HG02938 (cell line): ENCODE measurements at regions not wholly inside any gene's neighbourhood (a gene's known extent, or its start where the extent isn't known, plus 50 kb on each side); places are given as distances from the start of the nearest gene placed in this dataset.
"Not testable (repeated sequence)": the region's sequence is repeated elsewhere in the genome, so short reads cannot be mapped to it uniquely, and the experiment has no call there.

Source experiments
- ATAC-seq: cut with Tn5 transposase; IDR thresholded peaks from one replicate; pipeline ENCODE4 v1.9.1; 2021; ENCODE audit warnings: mild to moderate bottlenecking, moderate library complexity; ENCODE audit not compliant: unreplicated experiment

DNA sequence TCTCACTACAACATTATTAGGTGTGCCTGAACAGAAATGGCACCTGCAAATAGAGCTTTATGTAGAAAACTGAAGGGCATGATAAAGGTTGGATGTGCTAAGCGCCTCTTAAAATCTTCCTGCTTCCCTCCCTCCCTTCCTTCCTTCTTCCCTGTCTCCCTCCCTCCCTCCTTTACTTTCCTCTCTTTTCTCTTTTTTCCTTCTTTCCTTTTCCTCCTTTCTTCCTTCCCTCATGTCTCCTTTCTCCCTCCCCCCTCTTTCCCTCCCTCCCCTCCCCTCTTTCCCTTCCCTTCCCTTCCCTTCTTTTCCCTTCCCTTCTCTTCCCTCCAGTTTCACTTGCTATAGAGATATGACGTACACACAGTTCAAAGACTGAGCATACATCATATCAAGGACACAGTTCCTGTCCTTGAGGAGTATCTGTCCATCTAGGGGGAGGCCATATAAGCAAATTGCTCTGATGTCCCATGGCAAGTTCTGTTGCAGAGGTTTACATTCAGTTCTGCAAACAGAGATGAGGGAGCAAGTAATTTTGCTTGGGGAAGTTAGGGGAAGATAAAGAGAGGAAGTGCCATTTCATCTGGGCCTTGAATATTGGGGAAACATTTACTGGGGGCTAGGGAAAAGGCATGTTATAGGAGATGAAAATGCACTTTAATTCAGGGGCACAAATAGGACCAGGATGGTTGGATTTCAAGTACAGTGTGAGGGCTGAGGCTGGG is 79.0 kb upstream of the EEF1E1 start:
- no peak for ATAC-seq

DNA sequence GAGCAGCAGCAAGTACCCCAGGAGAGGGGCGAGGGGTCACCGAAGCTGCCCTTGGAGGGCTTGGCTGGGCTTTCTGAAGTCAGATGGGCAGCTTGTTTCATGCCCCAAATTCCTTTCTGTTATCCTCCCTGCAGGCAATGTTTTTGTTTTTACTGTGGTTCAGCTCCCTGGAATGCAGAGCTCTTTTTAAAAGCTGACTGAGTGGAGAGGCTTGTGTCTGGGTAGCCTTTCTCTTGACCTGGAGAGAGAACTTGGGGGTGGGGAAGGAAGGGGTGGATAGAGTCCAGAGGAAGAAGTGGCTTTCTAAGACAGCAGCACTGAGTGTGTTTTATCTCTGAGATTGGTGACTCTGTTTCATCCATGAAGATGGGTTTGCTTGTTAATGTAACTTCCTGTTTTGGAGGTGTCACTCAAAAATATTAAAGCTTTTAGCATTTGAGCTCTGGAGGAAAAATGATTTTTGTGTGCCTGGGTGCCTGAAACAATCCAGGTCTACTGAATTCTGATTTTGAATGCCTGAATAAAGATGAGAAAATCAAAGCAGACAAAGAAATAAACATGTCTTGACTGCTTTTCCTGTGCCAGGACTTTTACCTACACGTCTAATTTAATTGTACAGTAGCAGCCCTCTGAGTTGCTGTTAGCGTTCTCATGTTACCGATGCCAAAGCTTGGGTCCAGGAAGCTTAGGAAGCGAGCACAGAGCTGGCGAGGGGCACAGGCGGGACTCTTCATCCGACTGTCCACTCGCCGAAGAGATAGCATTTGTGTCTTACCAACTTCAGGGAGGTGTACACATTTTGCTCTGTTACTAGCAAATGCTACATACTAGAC is 78.2 kb upstream of the EEF1E1 start:
- ATAC-seq, result no peak

DNA sequence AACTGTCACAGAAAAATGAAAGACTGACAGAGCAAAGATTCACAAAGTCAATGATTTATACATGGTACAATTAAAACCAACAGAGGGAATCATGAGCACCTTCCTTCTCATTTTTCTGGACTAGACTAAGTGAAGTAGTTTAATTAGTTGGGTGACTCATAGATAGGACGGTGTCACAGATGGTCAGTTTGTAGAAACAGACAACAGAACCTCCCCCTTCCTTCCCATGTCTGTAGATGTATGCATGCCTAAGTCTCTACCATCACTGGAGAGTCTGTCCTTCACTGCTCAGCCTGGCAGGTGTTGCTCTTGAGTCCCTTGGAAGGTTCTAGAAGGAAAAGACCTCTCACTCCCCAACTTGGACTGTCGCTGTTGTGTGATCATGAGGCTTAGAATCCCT is 75.4 kb upstream of the EEF1E1 start:
- ATAC-seq, result no peak

DNA sequence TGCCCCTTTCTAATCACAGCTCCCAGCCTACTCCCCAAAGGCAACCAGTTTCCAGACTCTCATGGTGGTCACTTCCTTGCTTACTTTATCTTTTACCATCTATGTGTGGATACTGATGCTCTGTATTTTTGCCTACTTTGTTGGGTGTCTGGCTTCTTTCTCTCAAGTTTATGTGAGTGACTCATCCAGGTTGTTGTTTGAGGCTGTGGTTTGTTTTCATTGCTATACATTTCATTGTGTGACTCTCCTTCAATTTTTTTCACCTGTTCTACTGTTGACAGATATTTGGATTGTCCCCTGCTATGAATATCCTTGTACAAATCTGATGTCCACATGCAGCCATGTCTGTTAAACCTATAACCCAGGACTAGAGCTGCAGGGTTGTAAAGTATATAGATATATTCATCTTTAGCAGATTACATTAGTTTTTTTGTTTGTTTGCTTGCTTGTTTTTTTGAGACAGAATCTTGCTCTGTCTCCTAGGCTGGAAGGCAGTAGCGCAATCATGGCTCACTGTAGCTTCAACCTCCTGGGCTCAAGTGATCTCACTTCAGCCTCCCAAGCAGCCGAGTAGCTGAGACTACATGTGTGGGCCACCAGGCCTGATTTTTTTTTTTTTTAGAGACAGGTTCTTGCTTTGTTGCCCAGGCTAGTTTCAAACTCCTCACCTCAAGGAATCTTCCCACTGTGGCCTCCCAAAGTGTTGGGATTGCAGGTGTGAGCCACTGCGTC is 72.9 kb upstream of the EEF1E1 start:
- no peak for ATAC-seq

DNA sequence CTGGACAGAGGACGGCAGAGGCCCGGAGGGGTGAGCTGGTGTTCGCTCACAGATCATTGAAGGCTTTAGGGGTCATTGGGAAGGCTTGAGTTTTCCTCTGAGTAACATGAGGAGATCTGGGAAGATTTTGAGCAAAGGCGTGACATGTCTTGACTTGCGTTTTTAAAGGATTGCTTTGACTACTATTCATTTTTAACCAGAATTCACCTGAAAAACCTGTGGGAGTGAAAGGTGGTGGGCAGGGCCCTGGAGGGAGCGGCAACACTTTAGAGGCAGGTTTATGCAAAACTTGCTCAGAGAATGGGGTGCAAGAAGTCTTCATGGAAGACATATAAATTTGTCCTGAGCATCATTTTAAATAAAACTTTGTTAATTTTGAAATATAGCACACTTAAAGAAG is 72.2 kb upstream of the EEF1E1 start:
- no peak for ATAC-seq

DNA sequence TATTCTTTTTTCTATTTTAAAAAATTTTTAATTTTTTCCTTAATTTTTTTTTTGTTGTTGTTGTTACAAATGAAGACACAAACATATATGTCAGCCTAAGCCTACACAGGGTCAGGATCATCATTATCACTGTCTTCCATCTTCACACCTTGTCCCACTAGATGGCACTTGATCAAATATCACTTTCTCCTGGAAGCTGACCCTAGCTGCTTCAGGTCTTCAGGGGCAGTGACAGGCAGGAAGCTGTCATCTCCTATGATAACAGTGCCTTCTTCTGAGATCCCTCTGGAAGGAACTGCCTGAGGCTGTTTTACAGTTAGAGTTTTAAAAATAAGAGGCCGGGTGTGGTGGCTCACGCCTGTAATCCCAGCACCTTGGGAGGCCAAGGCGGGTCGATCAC is 70.2 kb upstream of the EEF1E1 start:
- no peak for ATAC-seq

DNA sequence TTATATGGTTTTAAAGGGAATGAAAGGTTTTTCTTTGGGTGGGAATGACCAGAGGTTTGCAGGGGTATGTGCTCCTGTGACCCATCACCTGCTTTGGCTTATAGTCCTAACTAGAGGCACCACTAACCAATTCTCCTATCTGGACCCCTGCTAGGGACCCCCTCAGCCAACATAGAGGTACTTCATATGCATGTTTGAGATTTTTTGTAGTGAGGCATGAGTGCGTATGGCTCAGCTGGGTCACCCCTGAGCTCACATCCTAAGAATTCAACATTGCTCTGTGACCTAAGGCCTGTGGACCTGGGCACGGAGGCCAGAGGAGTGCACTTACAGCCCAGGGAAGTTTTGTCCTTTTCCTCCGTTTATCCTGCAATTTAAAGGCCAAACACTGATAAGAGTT is 68.4 kb upstream of the EEF1E1 start:
- no peak for ATAC-seq

DNA sequence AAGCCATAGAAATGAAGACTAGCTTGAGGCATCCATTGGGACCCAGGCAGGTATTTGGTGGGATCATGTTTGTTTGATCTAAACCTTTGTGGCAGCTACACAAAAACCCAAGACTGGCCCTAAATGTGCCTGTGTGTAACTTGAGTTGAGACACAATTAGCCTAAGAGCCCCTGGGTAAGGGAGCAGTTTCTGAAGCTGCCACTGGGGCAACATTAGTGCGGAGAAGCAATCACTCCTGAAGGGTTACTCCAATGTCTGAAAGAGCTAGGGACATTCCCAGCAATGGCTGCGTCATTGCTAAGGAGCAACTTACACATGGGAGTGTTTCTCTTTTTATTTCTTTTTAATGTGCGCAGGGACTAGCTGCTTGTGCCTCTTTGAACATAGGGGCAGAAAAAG is 67.9 kb upstream of the EEF1E1 start:
- no peak for ATAC-seq

DNA sequence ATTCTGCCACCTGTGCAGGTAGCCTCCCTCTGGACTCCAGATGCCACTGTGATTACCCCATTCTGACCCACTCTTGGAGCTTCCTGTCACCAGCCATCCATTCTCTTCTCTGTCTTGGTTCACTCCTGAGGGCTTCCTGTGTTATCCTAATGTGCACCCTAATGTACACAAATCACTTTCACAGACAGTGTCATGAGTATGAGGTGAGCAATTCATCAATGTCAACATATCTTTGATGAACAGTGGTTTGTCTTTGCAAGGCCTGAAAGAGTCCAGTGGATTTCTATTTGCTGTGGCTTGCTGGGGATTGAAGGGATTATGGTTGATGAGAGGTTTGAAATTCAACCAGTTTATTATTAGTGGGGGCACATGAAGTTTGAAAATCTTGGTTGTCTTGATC is 63.8 kb upstream of the EEF1E1 start:
- no peak for ATAC-seq

DNA sequence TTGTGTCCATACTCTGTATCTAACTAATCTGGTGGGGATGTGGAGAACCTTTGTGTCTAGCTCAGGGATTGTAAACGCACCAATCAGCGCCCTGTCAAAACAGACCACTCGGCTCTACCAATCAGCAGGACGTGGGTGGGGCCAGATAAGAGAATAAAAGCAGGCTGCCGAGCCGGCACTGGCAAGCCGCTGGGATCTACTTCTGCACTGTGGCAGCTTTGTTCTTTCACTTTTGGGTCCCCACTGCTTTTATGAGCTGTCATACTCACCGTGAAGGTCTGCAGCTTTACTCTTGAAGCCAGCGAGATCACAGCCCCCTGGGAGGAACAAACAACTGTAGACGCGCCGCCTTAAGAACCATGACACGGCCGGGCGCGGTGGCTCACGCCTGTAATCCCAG is 62.7 kb upstream of the EEF1E1 start:
- not testable (repeated sequence) for ATAC-seq

DNA sequence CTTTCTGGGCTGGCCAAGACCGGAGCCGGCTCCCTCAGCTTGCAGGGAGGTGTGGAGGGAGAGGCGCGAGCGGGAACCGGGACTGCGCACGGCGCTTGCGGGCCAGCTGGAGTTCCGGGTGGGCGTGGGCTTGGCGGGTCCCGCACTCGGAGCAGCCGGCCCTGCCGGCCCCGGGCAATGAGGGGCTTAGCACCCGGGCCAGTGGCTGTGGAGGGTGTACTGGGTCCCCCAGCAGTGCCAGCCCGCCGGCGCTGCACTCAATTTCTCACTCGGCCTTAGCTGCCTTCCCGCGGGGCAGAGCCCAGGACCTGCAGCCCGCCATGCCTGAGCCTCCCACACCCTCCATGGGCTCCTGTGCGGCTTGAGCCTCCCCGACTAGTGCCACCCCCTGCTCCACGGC is 61.9 kb upstream of the EEF1E1 start:
- not testable (repeated sequence) for ATAC-seq

DNA sequence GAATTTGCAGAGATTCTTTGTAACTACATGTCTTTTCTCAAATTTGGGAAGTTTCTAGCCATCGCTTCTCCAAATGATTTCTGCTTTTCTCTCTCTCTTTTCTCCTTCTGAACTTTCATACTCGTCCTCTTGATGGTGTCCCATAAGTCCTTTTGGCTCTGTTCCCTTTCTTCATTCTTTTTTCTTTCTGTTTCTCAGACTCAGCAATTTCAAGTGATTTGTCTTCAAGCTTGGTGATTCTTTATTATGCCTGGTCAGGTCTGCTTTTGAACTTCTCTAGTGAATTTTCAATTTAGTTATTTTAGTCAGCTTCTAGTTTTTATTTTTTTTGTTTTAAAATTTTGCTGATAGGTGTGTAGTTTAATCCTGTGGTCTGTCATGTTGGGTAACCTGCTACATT is 57.6 kb upstream of the EEF1E1 start:
- ATAC-seq, result no peak

DNA sequence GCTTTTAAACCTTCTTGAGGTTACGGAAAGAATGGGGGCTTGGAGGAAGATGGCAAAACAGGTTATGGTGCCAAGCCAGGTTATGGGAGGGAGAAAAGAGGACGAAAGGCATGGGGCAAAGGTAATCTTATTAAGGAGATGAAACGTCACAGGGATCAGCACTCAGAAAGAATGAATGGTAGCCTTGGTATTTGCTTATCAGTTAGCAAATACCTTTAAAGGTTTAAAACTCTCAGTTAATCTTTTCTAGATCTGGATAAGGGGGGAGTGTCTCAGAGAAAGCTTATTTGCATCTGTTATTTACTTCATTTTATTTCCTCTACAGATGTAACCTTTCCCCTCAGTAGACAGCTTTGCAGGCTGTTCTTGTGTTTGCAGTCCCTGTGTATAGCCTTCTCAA is 55.5 kb upstream of the EEF1E1 start:
- ATAC-seq, result no peak

DNA sequence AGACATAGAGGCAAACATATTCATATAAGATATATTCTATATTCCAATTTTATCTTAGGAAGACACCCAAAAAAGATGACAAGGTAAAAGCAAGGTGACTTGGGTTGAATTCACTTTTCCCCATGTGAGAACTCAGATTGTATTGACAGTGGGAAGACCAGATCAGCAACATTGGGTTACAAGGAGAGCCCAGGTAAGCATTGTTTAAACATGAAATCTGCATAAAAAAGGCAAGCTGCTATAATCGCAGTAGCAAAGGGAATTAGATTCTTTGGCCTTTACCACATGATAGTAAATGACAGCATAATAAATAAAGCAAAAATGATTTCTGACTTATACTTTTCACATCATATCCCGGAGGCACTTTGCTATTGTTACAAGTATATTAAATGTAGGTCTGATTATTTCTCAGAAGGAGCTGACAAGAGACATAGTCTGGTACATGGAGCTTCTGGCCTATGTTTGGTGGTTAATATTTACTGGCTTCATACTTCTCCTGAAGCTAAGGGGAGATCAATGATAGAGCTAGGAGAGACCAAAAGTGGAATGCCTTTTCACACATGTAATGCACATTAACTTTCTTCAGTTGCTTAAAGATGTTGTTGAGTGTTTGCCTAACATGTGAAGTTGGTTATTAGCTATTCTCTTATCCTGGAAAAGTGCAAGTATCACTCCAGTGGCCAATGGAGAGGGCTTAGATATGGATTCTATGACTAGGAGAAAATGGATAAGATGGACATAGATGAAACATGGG is 53.1 kb upstream of the EEF1E1 start:
- no peak for ATAC-seq
